Ovary (tissue), 3 donors: ENCODE measurements at regions not wholly inside any gene's neighbourhood (a gene's known extent, or its start where the extent isn't known, plus 50 kb on each side); places are given as distances from the start of the nearest gene placed in this dataset.

Experiments
- EP300 ChIP-seq: sonication (generic); formaldehyde crosslinking; IDR thresholded peaks from one replicate; pipeline ENCODE4 v1.6.1; 2017; ENCODE audit warnings: antibody characterized with exemption
- POLR2A ChIP-seq: fragments of 450-650 bp; IDR thresholded peaks from one replicate; pipeline ENCODE4 v1.6.1; 2017; ENCODE audit warnings: antibody characterized with exemption, mild to moderate bottlenecking, moderate library complexity
- TF ChIP-seq, protein P1 (sequence below), 3 donors: fragments of 450-650 bp in 2 of 3; fragments of 200-600 bp in 1 of 3; IDR thresholded peaks; one replicate each; pipeline versions ENCODE4 v1.5.1 to v1.8.0; 2016 to 2022; ENCODE audit warnings: antibody characterized with exemption in 3 of 3, mild to moderate bottlenecking in 1 of 3
- donor health status: DM: no; HTN: no; CAD: no.

GRCh38 chrX:20431486-20431885 is 164.8 kb upstream of the RPS6KA3 start:
- TF ChIP-seq, protein P1, sequence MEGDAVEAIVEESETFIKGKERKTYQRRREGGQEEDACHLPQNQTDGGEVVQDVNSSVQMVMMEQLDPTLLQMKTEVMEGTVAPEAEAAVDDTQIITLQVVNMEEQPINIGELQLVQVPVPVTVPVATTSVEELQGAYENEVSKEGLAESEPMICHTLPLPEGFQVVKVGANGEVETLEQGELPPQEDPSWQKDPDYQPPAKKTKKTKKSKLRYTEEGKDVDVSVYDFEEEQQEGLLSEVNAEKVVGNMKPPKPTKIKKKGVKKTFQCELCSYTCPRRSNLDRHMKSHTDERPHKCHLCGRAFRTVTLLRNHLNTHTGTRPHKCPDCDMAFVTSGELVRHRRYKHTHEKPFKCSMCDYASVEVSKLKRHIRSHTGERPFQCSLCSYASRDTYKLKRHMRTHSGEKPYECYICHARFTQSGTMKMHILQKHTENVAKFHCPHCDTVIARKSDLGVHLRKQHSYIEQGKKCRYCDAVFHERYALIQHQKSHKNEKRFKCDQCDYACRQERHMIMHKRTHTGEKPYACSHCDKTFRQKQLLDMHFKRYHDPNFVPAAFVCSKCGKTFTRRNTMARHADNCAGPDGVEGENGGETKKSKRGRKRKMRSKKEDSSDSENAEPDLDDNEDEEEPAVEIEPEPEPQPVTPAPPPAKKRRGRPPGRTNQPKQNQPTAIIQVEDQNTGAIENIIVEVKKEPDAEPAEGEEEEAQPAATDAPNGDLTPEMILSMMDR (IDR thresholded peaks at IDR 0.05): no peak
- no peak for TF ChIP-seq POLR2A
- TF ChIP-seq EP300: no peak
